Colonic mucosa (tissue), 4 donors: ENCODE measurements at regions not wholly inside any gene's neighbourhood (a gene's known extent, or its start where the extent isn't known, plus 50 kb on each side); places are given as distances from the start of the nearest gene placed in this dataset.

Experiments
- DNase-seq: peaks from one replicate; pipeline ENCODE4 v3.0.0-alpha.2; 2020
- H3K27ac ChIP-seq: fragments of 200-600 bp; one replicate; pipeline ENCODE4 v1.8.0; 2021
- H3K27me3 ChIP-seq: fragments of 200-600 bp; one replicate; pipeline ENCODE4 v1.8.0; 2021
- H3K36me3 ChIP-seq: fragments of 200-600 bp; one replicate; pipeline ENCODE4 v1.8.0; 2021
- H3K4me1 ChIP-seq: fragments of 200-600 bp; one replicate; pipeline ENCODE4 v1.8.0; 2021; ENCODE audit warnings: mild to moderate bottlenecking
- H3K4me3 ChIP-seq: fragments of 200-600 bp; one replicate; pipeline ENCODE4 v1.8.0; 2021
- H3K9ac ChIP-seq, 2 donors: one replicate each; pipeline ENCODE4 v1.7.0; 2013; ENCODE audit warnings: control low read depth in 2 of 2, low read depth in 2 of 2, low read length in 2 of 2
- H3K9me3 ChIP-seq: fragments of 200-600 bp; one replicate; pipeline ENCODE4 v1.8.0; 2021
- CTCF ChIP-seq: fragments of 200-600 bp; IDR thresholded peaks from one replicate; pipeline ENCODE4 v1.8.0; 2022; ENCODE audit warnings: antibody characterized with exemption, mild to moderate bottlenecking
- intact Hi-C: fragments of 100-400 bp; cut with DNase I; formaldehyde crosslinking; loops from one replicate; pipeline ENCODE4 v1.14.1; 2022
- donor health status: healthy.
- donor health status: DM: no; HTN: no; CAD: no.
- donor health status: DM: no; HTN: no; CAD: no.

GRCh38 chr10:80938903-80939302 lies 401.2 kb downstream of the SH2D4B start:
- Histone ChIP-seq H3K36me3 (no peaks in the 10 kb centered on the region), H3K9ac (no peak overlapping the region), H3K4me3 (no peak overlapping the region), H3K9me3 (no peaks in the 10 kb centered on the region), H3K4me1 (no peaks in the 10 kb centered on the region), H3K27me3 (no peaks in the 10 kb centered on the region), H3K27ac (no peak overlapping the region)
- intact Hi-C loops, result no loop called here
- no peak for DNase-seq
- no peak for TF ChIP-seq CTCF

- intact Hi-C loops, result no loop called here
- Histone ChIP-seq H3K4me3 (no peak overlapping the region), H3K9me3 (no peaks in the 10 kb centered on the region), H3K4me1 (no peaks in the 10 kb centered on the region), H3K36me3 (no peaks in the 10 kb centered on the region), H3K9ac (no peak overlapping the region), H3K27me3 (no peaks in the 10 kb centered on the region), H3K27ac (no peak overlapping the region)
- TF ChIP-seq CTCF, result peak; percentile 26
- DNase-seq, result no peak
These were observed 407.7 kb downstream of the SH2D4B start for GRCh38 chr10:80945264-80945880.

GRCh38 chr10:80946073-80946472 lies 408.4 kb downstream of the SH2D4B start:
- DNase-seq, result no peak
- no peaks in the 10 kb centered on the region for H3K4me1 ChIP-seq
- H3K4me3 ChIP-seq, result no peak overlapping the region
- no peaks in the 10 kb centered on the region for H3K9me3 ChIP-seq
- intact Hi-C loops, result no loop called here
- no peaks in the 10 kb centered on the region for H3K27me3 ChIP-seq
- no peak overlapping the region for H3K9ac ChIP-seq
- no peak for TF ChIP-seq CTCF
- H3K27ac ChIP-seq, result no peak overlapping the region
- H3K36me3 ChIP-seq, result no peaks in the 10 kb centered on the region

DNA sequence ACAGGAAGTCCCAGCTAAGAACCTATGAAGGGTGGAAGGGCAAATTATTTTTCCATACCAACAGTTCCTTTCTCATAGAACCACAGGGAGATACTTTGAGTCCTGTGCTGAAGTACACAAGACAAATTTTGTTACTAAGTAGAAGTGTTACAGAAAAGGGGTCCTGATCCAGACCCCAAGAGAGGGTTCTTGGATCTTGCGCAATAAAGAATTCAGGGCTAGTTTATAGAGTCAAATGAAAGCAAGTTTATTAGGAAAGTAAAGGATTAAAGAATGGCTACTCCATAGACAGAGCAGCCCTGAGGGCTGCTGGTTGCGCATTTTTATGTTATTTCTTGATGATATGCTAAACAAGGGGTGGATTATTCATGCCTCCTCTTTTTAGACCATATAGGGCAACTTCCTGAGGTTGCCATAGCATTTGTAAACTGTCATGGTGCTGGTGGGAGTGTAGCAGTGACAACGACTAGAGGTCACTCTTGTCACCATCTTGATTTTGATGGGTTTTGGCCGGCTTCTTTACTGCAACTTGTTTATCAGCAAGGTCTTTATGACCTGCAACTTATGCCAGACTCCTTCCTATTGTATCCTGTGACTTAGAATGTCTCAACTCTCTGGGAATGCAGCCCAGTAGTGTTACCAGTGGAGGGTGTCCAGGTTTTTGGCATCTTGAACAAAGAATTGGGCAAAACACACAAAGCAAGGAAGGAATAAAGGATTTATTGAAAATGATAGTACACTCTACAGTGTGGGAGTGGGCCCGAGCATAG lies 409.4 kb downstream of the SH2D4B start:
- no peaks in the 10 kb centered on the region for H3K9me3 ChIP-seq
- no peak overlapping the region for H3K27ac ChIP-seq
- no peak for DNase-seq
- no peak overlapping the region for H3K4me3 ChIP-seq
- no peak overlapping the region for H3K9ac ChIP-seq
- intact Hi-C loops, result no loop called here
- no peaks in the 10 kb centered on the region for H3K36me3 ChIP-seq
- TF ChIP-seq CTCF, result no peak
- no peaks in the 10 kb centered on the region for H3K27me3 ChIP-seq
- no peaks in the 10 kb centered on the region for H3K4me1 ChIP-seq

GRCh38 chr10:80949785-80950184 lies 412.1 kb downstream of the SH2D4B start:
- Histone ChIP-seq H3K9ac (no peak overlapping the region), H3K4me3 (no peak overlapping the region), H3K4me1 (no peaks in the 10 kb centered on the region), H3K27me3 (no peaks in the 10 kb centered on the region), H3K9me3 (no peaks in the 10 kb centered on the region), H3K27ac (no peak overlapping the region), H3K36me3 (no peaks in the 10 kb centered on the region)
- TF ChIP-seq CTCF, result no peak
- intact Hi-C loops, result no loop called here
- DNase-seq, result no peak
